ENCODE measurements at regions not wholly inside any gene's neighbourhood (a gene's known extent, or its start where the extent isn't known, plus 50 kb on each side); places are given as distances from the start of the nearest gene placed in this dataset.

DNA sequence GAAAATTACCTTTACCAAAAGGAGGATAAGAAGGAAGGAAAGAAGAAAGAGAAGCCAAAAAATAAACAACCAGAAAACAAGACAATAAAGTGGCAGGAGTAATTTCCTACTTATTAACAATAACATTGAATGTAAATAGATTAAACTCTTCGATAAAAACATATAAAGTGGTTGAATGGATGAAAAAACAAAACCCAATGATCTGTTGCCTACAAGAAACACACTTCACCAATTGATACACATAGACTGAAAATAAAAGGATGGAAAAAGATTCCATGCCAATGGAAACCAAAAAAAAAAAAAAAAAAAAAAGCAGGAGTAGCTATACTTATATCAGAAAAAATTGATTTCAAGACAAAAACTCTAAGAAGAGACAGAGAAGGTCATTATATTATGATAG is 518.9 kb downstream of the BCKDHB start:
- TF ChIP-seq POLR2AphosphoS5 (IDR thresholded peaks at IDR 0.05; ENCODE audit: low read length) (no peak), POU2F2 (IDR thresholded peaks at IDR 0.05; ENCODE audit: borderline replicate concordance, low read depth, low read length) (no peak), CHD1 (IDR thresholded peaks at IDR 0.05; ENCODE audit: low read depth, low read length) (no peak), HCFC1 (IDR thresholded peaks at IDR 0.05; ENCODE audit: low read length) (no peak), SP1 (IDR thresholded peaks at IDR 0.05; ENCODE audit: low read depth, low read length) (no peak)
- TF ChIP-seq, protein P1, sequence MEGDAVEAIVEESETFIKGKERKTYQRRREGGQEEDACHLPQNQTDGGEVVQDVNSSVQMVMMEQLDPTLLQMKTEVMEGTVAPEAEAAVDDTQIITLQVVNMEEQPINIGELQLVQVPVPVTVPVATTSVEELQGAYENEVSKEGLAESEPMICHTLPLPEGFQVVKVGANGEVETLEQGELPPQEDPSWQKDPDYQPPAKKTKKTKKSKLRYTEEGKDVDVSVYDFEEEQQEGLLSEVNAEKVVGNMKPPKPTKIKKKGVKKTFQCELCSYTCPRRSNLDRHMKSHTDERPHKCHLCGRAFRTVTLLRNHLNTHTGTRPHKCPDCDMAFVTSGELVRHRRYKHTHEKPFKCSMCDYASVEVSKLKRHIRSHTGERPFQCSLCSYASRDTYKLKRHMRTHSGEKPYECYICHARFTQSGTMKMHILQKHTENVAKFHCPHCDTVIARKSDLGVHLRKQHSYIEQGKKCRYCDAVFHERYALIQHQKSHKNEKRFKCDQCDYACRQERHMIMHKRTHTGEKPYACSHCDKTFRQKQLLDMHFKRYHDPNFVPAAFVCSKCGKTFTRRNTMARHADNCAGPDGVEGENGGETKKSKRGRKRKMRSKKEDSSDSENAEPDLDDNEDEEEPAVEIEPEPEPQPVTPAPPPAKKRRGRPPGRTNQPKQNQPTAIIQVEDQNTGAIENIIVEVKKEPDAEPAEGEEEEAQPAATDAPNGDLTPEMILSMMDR (IDR thresholded peaks at IDR 0.05 in 2 of 3, conservative IDR thresholded peaks at IDR 0.05 in 1 of 3; ENCODE audit: control insufficient read depth in 2 of 3, extremely low read depth in 1 of 3, insufficient read depth in 1 of 3, low read depth in 3 of 3, low read length in 3 of 3): no peak
- TF ChIP-seq, protein P2, sequence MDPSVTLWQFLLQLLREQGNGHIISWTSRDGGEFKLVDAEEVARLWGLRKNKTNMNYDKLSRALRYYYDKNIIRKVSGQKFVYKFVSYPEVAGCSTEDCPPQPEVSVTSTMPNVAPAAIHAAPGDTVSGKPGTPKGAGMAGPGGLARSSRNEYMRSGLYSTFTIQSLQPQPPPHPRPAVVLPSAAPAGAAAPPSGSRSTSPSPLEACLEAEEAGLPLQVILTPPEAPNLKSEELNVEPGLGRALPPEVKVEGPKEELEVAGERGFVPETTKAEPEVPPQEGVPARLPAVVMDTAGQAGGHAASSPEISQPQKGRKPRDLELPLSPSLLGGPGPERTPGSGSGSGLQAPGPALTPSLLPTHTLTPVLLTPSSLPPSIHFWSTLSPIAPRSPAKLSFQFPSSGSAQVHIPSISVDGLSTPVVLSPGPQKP (IDR thresholded peaks at IDR 0.05; ENCODE audit: low read depth, low read length): no peak
